ENCODE measurements at regions not wholly inside any gene's neighbourhood (a gene's known extent, or its start where the extent isn't known, plus 50 kb on each side); places are given as distances from the start of the nearest gene placed in this dataset.

DNA sequence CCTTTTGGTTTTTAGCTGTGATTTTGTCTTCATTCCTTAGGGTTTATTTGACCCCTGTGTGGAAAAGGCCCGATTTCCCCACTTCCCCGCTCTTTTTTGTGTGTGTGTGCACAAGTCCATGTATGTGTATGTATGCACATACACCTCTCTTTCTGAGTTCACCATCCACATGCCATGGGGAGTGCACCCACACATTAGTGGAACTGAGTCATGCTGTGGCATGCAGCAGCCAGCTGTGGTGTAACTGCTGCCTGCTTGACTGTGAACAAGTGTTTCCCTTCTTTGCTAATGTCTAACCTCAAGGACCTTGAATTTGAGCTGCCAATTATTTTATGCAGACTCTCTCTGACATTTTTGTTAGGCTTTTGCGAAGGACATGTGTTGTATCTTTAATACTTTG, 434.9 kb upstream of the TPM1 start:
- TF ChIP-seq, protein P1, sequence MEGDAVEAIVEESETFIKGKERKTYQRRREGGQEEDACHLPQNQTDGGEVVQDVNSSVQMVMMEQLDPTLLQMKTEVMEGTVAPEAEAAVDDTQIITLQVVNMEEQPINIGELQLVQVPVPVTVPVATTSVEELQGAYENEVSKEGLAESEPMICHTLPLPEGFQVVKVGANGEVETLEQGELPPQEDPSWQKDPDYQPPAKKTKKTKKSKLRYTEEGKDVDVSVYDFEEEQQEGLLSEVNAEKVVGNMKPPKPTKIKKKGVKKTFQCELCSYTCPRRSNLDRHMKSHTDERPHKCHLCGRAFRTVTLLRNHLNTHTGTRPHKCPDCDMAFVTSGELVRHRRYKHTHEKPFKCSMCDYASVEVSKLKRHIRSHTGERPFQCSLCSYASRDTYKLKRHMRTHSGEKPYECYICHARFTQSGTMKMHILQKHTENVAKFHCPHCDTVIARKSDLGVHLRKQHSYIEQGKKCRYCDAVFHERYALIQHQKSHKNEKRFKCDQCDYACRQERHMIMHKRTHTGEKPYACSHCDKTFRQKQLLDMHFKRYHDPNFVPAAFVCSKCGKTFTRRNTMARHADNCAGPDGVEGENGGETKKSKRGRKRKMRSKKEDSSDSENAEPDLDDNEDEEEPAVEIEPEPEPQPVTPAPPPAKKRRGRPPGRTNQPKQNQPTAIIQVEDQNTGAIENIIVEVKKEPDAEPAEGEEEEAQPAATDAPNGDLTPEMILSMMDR (IDR thresholded peaks at IDR 0.05), result no peak
- TF ChIP-seq POLR2A (IDR thresholded peaks at IDR 0.05) (no peak), POLR2AphosphoS5 (IDR thresholded peaks at IDR 0.05; ENCODE audit: insufficient read depth in 1 of 2, low read depth in 1 of 2) (no peak)
